CD4-positive, alpha-beta T cell treated with Interleukin-12 subunit alpha and Interleukin-12 subunit beta, for 1 hour (primary cell): ENCODE measurements at regions not wholly inside any gene's neighbourhood (a gene's known extent, or its start where the extent isn't known, plus 50 kb on each side); places are given as distances from the start of the nearest gene placed in this dataset.
"Not testable (repeated sequence)": the region's sequence is repeated elsewhere in the genome, so short reads cannot be mapped to it uniquely, and the experiment has no call there.

Experiments
- DNase-seq: peaks from one replicate; pipeline ENCODE4 v3.0.0-alpha.2; 2020

DNA sequence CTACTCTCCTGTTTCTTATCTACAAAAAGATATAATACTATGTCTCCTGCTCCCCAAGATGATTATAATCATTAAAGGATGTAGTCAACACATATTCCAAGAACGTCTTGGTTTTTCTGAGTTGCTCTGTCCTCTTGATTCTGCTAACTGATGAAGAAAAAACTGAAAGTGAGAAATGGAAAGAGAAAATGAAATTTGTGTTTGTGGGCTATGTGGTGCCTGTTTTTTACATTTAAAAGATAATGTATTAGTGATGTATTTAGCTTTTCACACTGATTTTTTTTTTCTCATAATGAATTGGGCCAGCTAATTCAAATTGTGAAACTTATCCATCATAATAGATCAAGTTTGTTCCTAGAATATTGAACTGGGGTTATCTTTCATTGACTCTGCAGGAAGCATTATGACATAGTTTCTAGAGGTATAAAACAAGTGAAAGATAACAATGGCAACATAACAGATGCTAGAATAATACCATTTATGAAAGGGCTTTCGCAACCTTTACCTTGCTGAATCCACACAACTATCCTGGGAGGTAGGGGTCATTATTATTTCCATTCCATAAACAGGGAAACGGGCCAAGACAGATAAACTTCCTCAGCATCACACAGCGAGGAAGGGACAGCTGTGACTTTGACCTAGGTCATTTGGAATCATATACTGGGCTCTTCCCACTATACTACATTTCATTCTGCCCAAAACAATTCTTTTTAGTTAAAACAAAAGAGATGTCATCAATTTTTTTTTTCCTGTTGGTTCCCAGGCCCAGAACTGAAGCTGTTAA, 336.7 kb downstream of the GJA1 start:
- DNase-seq, result no peak

DNA sequence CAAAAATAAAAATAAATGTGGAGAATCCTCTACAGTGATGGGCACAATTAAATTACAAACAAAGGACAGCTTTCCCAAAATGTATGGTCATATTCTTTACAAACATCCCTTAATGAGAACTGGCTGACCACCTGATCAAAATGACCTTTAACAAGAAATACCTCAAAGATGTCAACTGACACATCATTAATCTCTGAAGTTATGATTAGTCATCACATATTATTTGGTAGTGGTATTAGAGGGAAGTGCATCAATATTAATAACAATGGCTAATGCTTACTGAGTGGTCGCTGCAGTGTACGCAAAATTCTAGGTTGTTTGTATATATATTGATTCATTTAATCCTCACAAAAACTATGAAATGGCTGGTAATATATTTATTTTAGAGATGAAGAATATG, 340.6 kb downstream of the GJA1 start:
- DNase-seq, result no peak

DNA sequence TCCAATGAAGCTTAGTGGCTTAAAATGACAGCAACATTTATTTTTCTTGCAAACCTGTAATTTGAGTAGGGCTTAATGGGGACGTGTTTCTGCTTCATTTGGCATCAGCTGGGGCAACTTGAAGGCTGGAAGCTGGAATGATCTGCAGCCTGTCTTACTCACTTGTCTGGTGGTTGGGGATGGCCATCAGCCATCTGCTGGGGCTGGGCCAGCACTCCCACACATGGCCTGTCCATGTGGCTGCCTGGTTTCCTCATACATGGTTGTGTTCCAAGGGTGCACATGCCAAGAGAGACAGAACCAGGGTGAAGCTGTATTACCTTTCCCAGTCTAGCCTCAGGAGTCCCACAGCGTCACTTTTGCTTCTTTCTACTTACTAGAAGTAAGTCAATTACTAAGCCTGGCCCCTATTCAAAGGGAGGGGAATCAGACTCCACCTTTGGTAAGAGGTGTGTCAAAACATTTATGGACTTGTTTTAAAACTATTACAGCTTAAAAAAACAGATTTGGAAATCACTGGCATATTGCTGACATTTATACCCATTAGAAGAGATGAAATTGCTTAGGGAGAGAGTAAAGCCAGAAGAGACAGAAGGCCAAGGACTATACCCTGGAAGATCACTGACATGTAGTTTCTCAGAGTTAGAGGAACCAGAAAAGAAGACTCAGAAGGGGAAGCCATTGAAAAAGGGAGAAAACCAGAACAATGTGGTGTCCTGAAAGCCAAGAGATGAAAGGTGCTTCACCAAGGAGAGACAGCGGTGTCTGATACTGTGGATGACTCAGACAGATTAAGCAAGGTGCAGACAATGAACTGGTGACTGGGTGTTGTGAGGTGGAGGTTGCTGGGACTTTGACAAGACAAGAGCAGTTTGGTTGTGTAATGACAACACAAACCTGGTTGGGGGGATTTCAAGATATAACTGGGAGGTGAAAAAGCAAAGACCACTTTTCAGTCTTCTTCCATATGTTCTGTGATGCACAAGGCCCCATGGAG, 345.2 kb downstream of the GJA1 start:
- DNase-seq, result no peak

DNA sequence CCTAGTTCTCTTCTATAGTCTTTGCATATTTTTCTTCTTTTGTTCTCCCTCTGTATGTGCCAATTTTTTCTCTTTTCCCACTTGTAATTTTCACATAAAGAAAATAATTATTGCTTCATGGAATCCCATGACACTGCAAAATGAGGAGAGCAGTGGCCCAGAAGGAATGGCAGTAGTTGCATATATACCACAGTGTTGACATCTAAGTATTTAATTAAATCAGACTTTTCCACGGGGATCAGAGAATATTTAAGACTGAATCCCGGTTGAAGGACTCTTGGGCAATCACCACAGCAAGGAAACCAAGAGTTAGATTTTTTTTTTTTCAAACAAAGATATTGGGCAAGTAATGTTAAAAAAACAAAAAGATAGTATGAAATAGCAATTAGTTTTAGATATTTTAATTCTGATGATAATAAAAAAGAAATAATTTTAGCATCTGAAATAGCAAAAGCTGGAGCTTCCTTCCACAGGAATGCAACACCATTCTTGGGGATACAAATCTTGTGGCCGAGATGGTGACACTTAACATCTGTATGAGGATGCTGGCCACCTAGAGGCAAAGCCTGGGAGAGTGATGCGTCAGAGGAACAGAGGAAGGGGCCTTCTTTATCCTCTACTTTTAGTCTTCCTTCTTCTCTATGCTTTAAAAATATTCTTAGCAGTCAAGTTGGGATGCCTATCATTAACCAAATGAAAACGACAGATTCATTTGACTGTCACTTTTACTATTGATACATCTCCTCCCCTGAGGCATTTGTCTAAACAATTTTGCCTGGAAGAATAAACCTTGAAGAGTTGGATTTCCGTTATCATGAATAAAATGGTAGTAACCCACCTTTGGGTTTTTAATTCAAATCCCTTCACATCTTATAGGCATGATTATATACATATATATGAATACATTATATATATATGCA, 356.2 kb downstream of the GJA1 start:
- DNase-seq, result no peak

DNA sequence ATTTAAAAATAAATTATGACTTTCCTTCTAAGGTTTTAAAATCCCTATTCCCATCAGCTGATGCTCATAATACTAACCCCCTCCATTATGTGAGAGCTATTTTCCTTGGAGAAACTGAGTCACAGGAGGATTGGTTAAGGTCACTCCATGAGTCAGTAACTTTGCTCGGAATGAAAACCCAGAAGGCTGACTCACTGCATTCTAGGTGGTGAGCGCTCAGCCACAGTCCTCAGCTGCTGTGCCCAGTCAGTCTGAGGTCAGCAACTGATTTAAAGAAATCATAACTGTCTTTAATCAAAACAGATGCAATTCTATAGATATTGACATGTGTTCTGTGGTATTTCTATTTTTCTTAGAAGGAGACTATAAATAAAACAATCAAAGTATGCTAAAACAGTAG, 359.2 kb downstream of the GJA1 start:
- no peak for DNase-seq

DNA sequence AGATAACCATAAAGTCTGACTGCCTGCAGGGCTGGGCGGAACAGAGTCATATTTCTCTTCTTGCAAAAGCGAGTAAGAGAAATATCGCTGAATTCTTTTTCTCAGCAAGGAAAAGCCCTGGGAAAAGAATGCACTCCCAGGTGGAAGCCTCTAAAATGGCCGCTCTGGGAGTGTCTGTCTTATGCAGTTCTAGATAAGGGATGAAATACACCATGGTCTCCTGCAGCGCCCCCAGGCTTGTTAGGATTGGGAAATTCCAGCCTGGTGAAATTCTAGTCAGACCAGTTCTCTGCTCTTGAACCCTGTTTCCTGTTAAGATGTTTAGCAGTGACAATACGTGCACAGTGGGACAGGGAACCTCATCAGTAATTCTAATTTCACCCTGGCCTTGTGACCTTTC, 362.2 kb downstream of the GJA1 start:
- DNase-seq, result not testable (repeated sequence)

DNA sequence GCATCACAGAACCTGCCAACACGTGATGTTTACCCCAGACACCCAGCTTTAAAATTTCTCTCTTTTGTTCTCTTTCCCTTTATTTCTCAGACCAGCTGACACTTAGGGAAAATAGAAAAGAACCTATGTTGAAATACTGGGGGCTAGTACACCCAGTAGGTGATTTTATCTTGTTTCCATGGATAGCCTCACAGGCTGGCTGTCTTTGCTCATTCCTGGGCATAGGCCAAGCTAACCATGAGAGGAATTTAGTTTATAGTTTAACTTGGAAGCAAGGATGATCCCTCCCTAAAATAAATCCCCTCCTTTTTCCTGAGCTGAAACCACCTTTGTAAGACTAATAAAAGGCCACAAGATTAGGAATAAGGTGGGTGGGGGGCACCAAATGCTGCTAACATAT, 362.7 kb downstream of the GJA1 start:
- DNase-seq, result not testable (repeated sequence)

DNA sequence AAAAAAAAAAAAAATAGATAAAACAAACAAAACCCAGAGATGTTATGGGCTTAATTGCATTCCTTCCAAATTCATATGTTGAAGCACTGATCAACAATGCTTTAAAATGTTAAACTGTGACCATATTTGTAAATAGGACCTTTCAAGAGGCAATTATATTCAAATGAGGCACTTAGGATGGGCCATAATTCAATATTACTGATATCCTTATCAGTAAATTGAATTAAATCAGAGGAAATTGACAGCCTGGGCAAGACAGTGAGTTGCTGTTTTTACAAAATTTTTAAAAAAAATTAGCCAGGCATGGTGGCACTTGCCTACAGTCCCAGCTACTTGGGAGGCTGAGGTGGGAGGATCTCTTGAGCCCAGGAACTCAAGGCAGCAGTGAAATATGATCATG, 364.1 kb downstream of the GJA1 start:
- no peak for DNase-seq

DNA sequence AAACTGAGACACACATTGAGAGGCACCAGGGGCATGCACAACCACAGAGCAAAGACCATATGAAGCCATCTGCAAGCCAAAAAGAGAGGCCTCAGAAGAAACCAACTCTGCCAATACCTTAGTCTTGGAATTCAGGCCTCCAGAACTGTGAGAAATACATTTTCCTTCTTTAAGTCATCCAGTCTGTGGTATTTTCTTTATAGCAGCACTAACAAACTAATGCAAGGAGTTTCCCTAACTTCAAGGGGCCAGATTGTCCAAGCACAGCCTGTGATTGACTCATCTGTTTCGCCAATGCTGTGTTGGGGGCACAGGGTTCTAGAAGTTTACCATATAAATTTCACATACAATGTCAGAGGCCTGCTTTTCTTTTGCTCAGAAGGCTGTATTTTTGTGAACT, 364.6 kb downstream of the GJA1 start:
- DNase-seq, result no peak

DNA sequence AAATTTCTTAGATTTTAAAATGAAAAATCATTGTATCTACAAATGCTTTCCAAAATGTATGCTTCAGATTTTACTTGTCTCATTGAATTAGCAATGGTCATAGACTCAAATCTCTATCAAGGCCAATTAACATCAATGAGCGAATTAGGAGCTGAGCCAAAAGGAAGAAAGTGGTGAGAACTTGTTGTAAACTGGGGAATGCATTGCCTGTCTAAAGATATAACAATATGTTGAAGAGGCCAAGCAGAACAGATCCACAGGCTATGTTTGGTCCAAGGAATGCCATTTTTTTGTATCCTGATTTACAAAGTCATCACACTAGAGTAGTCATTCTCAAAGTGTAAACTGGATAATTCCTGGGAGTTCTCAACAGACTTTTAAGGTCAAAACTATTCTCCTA, 370.7 kb downstream of the GJA1 start:
- no peak for DNase-seq

DNA sequence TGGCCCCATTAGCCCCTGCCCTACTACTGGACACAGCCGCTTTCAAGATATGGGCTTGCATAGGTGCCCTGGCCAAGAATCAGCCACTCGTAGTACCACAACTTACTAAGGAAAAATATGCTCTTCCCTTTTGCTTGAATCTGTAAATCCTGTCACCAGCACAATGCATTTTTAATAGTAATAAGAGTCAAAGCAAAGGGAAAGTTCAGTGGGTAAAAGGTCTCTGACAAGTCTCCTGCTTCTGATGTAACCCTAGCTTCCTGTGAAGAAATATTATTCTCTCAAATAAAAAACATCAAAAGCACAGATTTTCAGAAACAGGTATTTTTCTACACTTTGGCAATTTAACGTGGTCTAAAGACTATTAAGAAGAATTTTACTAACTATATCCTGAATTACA, 373.8 kb downstream of the GJA1 start:
- DNase-seq, result no peak

DNA sequence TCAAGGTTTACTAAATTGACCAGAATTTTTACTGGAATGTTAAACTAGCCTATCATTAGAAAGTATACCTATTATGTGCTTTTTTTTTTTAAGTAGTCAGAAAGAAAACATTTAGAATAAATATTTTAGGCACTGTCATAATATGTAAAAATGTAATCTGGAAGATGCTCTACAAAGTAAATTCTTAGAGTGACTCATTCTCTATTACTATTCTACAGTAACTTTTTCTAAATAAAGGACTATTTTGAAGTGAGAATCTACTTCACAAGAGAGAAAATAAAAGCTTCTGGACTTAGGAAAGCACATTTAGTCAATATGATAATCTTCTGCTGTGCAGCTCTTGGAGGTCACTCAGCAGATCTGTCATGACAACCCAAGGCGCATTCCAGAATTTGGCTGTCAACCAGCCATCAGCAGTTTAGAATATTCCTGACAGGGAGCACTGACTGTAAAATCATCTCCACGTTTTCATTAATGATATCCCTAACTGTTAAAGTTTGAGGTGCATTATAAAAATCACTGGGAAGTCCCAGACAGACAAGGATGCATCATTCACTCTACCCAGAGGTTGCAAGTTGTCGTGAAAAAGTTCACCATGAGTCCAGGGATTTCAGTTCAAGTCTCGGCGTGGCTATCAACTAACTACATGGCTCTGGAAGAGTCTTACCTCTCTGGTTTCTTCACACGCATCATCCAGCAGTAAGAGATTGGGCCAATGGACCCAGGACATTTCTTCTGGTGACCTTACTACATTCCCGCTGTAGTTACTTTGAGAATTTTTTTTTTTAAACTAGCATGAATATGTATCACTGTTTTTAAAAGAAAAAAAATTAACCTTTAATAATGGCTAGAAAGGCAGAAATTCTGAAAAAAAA, 374.9 kb downstream of the GJA1 start:
- DNase-seq, result no peak

DNA sequence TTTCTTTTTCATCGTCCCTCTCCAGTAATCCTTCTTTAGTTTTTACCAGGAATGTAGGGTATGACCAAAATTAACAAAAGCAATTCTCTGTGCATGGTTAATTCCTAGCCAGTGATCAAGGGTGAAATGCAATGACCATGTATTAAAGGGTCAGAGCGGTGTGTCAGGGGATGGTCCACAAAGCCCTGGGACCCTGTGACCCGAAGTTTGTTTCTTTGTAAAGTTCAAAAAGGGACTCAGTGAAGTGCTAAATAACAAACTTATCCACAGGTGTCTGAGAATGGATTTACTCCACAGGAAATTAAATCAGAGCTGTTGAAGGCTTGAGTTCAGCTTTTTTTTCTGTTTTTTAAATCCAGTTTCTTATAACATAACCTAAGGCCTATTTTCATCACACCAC, 375.7 kb downstream of the GJA1 start:
- DNase-seq, result no peak

DNA sequence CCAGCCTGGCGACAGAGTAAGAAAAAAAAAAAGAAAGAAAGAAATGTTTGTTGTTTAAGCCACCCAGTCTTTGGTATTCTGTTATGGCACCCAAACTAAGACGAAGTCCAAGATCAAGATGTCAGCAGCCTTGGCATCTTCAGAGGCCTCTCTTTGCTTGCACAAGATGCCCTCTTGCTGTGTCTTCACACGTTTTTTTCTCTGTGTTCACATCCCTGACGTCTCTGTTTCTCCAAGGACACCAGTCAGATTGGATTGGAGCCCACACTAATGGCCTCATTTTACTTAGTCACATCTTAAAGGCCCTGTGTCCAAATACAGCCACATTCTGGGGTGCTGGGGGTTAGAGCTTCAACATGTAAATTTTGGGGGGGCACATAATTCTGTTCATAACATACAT, 380.9 kb downstream of the GJA1 start:
- DNase-seq, result no peak

DNA sequence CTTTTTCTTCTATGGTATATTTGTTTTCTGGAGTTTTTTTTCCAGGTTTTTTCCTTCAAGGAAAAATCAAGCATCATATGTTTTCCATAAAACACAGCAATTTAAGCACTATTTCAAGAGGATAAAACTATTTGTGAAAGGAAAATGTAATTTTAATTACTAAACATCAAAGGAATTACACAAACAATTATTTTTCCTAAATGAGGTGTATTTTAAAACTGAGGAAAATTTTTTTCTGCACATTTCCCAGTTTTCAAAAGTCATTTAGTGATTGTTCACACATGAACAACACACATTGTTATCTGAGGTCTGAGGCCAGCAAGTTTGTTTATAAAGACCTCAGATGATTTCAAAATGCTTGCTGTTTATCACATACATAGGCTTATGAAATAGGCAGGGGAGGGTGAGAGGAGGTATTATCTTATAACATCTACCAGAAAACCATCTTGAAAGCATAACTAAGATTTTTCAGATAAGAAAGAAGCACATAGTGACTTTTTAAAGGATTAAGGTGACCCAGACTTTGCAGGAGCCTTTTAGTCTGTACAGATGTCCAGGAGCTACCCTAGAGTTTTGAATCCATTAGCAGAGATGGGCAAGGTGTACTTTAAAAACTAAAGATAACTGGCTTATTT, 381.6 kb downstream of the GJA1 start:
- no peak for DNase-seq

DNA sequence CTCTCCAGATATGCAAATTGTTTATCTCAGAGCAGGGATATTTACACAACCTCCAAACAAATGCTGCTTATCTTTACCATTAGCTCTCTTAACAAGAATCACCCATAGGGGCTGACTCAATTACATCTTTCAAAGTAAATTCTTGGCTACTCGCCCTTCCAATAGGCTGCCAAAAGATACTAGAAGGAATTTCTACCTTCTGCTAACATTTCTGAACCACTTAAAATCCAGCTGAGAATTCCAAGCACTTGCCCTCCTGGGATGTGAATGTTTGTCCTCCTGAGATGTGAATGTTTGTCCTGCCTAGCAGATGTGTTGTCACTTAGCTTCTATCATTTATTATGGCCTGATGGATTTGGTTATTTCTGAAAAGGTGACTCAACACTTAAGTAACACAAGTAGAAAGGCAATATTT, 388.0 kb downstream of the GJA1 start:
- no peak for DNase-seq

DNA sequence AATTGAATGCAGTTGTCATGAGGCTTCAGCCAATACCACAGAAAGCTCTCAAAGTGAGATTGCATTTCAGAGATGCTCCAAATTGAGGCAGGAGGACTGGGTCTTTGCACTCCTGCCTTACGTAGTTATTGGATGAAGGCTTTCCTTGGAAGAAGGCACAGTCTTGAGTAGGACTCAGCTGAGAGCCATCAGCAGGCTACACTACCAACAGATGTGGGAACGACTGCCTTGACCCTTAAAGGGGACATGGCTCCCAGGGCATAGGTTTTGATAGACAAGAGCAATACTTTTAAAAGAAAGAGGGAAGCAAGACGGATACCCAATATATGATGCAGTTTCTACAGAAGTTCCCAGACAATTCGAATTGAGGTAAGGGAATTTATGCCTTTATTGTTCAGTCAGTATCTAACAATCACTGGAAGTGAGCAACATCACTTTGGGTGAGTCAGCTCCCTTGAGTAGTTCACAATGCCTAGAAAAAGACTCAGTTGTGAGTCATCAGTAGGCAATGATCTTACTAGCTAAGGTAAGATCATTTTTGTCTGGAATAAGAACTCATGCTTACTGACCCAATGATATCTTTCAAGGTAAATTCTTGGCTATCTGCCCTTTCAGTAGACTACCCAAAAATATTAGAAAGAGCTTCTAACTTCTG, 390.8 kb downstream of the GJA1 start:
- DNase-seq, result no peak

DNA sequence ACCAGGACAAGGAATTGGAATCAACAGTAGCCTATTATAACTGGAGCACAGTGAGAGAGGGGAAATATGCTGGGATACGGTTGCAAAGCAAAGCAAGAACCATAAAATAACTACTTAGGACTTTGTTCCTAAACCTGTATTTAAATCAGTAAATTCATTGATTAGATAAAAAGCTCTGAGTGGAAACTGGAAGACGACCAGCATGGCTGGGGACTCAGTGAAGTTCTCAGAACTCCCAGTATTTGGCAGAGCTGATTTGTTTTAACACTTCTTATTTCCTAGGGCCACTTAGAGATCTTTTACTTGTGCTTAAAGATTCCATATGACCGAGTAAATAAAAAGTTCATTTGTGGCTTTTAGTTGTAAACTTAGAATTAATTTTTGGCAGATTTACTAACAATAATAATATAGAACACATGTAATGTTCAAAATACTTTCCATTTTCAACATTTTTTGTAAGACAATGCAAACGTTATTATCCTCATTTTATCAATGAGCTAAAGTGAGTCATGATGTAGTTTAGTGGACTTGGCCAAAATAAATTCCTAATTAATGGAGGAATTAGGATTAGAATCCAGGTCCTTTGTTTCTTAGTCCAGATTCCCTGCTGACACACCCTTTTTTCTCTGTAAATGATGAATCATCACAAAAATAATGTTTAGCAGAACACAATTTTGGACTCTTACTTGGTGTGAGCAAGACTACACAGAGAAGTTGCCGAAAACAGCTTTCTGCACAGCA, 392.9 kb downstream of the GJA1 start:
- no peak for DNase-seq

DNA sequence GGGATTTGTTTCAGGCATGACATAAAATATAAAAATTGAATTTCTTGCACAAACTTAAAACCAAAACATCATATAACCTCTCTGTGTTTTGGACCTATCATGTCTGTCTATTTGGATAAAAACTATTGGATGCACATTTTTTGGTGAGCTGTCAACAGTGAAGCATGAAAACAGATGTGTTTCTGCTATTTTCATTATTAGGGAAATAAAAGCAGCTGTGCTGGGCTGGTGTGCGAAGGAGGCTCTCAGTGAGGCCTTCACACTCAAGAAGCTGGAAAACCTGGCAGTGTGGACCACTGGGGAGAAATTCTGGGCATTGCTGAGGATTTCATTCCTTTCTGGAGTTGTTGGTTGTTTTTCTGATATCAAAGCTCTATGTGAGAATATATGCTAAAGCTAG, 395.3 kb downstream of the GJA1 start:
- DNase-seq, result no peak

DNA sequence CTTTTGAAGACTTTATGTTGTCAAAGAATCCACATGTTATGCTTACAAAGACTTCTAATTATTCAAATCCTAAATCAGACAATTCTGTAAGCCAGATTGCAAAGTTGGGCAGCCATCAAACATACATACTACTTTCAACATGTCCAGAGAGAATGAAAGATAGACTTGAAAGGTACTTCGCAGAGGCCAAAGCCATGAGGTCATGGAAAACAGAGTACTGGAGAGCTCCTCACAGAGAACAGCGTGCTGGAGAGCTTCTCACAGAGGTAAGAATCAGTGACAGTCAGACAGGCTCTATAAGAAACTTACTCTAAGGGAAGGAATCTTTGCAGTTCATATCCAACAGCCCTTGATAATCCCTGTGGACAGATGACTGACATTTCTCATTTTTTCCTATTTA, 400.2 kb downstream of the GJA1 start:
- no peak for DNase-seq
